Ascending aorta (tissue), 2 donors: ENCODE measurements at regions not wholly inside any gene's neighbourhood (a gene's known extent, or its start where the extent isn't known, plus 50 kb on each side); places are given as distances from the start of the nearest gene placed in this dataset.
A peak's percentile ranks its signal among the peaks of the same experiment; 100 is the strongest.

Experiments used
- DNase-seq, 2 donors: peaks; one replicate each; pipeline ENCODE4 v3.0.0-alpha.2; 2019; ENCODE audit warnings: low spot score in 2 of 2
- H3K27ac ChIP-seq, 2 donors: fragments of 200-600 bp; sonication (generic); one replicate each; pipeline ENCODE4 v1.5.1; 2016 to 2017; ENCODE audit warnings: mild to moderate bottlenecking in 1 of 2
- H3K27me3 ChIP-seq: fragments of 200-600 bp; sonication (generic); one replicate; pipeline ENCODE4 v1.5.1; 2017
- H3K36me3 ChIP-seq, 2 donors: fragments of 200-600 bp; sonication (generic); one replicate each; pipeline ENCODE4 v1.5.1; 2016
- H3K4me1 ChIP-seq, 2 donors: fragments of 200-600 bp; sonication (generic); one replicate each; pipeline ENCODE4 v1.5.1; 2016 to 2017; ENCODE audit warnings: mild to moderate bottlenecking in 1 of 2
- H3K4me3 ChIP-seq, 2 donors: fragments of 200-600 bp; sonication (generic); one replicate each; pipeline ENCODE4 v1.5.1; 2016 to 2017; ENCODE audit warnings: mild to moderate bottlenecking in 1 of 2
- H3K9me3 ChIP-seq, 2 donors: fragments of 200-600 bp; sonication (generic); one replicate each; pipeline ENCODE4 v1.5.1; 2016
- CTCF ChIP-seq, 3 experiments: fragments of 200-600 bp in 2 of 3; fragments of 450-650 bp in 1 of 3; sonication (generic) in 2 of 3; IDR thresholded peaks; one replicate each; pipeline ENCODE4 v1.5.1; 2016 to 2019; ENCODE audit warnings: antibody characterized with exemption in 3 of 3, mild to moderate bottlenecking in 1 of 3, moderate library complexity in 1 of 3
- intact Hi-C: fragments of 100-400 bp; cut with DNase I; formaldehyde crosslinking; loops from one replicate; pipeline ENCODE4 v1.15.1; 2023

DNA sequence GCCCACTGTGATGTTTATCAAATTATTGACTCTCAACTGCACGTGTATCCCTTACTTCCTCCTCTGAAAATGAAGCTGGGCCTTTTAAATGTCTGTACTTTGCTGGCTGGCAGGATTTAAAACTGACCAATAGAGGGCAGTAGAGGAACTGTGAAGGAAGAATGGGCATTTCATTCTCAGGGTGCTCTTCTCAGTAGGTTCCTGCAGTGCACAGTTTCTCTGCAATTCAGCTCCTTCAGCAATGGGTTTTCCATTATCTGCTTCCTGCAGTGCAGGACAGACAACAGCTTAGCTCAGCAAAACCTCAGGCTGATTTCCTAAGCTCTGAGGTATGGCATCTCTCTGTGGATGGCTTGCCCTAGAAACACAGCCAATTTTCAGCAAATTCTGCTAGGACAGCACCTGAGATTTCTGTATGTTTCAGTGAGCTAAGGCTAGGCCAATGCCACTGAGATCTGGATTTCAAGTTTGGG lies 298.4 kb upstream of the PRDM9 start:
- no peak for DNase-seq
- intact Hi-C loops: no loop called here
- Histone ChIP-seq H3K27ac (no peak overlapping the region), H3K4me3 (no peak overlapping the region), H3K4me1 (no peaks in the 10 kb centered on the region), H3K27me3 (no peaks in the 10 kb centered on the region), H3K9me3 (no peaks in the 10 kb centered on the region), H3K36me3 (no peaks in the 10 kb centered on the region)
- TF ChIP-seq CTCF (IDR thresholded peaks at IDR 0.05): peak in 2 of 3 experiments; percentile 11 to 20

DNA sequence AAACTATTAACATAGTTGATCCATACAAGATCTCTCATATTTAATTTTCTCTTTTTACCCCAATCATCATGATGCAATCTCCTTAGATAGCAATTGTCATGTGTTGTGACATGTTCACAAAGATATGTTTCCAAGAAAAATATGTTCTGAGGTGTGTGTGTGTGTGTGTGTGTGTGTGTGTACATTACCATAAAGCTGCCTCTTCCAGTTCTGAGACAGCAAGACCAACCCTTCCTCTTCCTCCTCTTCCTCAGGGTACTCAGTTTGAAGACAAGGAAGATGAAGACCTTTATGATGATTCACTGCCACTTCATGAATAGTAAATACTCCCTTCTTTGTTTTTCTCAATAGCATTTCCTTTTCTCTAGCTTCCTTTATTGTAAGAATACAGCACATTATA lies 303.3 kb upstream of the PRDM9 start:
- no peaks in the 10 kb centered on the region for H3K27me3 ChIP-seq
- no peaks in the 10 kb centered on the region for H3K4me1 ChIP-seq
- no peaks in the 10 kb centered on the region for H3K36me3 ChIP-seq
- no peak for DNase-seq
- no peaks in the 10 kb centered on the region for H3K9me3 ChIP-seq
- no peak overlapping the region for H3K27ac ChIP-seq
- intact Hi-C loops: no loop called here
- H3K4me3 ChIP-seq: no peak overlapping the region
- no peak for TF ChIP-seq CTCF (IDR thresholded peaks at IDR 0.05)

GRCh38 chr5:23169660-23170416 lies 316.7 kb upstream of the CDH12 start:
- DNase-seq: no peak

DNA sequence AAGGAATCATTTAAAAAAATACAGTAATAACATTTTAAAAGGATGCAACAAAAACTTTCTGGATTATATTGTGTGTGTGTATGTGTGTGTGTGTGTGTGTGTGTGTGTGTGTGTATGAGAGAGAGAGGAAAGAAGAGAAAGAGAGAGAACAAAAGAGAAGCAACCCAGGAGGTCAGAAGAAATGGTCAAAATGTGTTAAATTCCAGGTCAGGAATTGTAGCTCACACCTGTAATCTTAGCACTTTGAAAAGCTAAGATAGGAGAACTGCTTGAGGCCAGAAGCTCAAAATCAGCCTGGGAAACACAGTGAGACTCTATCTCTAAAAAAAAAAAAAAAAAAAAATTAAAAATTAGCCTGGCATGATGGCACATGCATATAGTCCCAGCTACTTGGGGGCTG lies 311.8 kb upstream of the CDH12 start:
- DNase-seq: no peak
- intact Hi-C loops: no loop called here
- Histone ChIP-seq H3K27me3 (no peaks in the 10 kb centered on the region), H3K9me3 (no peaks in the 10 kb centered on the region), H3K27ac (no peak overlapping the region), H3K4me3 (no peak overlapping the region), H3K4me1 (no peaks in the 10 kb centered on the region), H3K36me3 (no peaks in the 10 kb centered on the region)
- TF ChIP-seq CTCF (IDR thresholded peaks at IDR 0.05): no peak

More at GRCh38 chr5:23169660-23170416, 316.7 kb upstream of the CDH12 start:
- H3K4me3 ChIP-seq: no peak overlapping the region
- no peaks in the 10 kb centered on the region for H3K9me3 ChIP-seq
- H3K27me3 ChIP-seq: no peaks in the 10 kb centered on the region
- intact Hi-C loops: no loop called here
- TF ChIP-seq CTCF (IDR thresholded peaks at IDR 0.05): no peak
- no peaks in the 10 kb centered on the region for H3K4me1 ChIP-seq
- H3K36me3 ChIP-seq: no peaks in the 10 kb centered on the region
- H3K27ac ChIP-seq: no peak overlapping the region

DNA sequence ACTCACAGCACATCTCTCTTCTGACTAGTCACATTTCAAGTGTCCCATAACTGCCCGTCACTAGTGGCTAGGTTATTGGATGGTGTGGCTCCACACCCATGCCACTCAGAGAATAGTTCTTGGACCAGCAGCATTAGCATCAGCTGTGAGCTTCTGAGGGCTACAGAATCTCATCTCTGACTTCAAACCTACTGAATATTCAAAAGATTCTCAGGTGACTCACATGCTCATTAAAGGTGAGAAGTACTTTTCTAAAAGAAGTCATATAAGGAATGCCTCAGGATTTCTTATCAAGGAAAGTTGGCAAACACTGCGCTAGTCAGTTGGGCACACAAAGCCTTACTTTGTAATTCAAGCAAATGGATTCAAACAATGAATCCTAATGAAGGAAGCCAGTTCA lies 305.0 kb upstream of the CDH12 start:
- TF ChIP-seq CTCF (IDR thresholded peaks at IDR 0.05): no peak
- Histone ChIP-seq H3K4me3 (no peak overlapping the region), H3K27ac (no peak overlapping the region), H3K9me3 (no peaks in the 10 kb centered on the region), H3K4me1 (no peaks in the 10 kb centered on the region), H3K27me3 (no peaks in the 10 kb centered on the region), H3K36me3 (no peaks in the 10 kb centered on the region)
- DNase-seq: no peak
- intact Hi-C loops: no loop called here
